Ovary (tissue), 3 donors: ENCODE measurements at regions not wholly inside any gene's neighbourhood (a gene's known extent, or its start where the extent isn't known, plus 50 kb on each side); places are given as distances from the start of the nearest gene placed in this dataset.

Source experiments
- EP300 ChIP-seq: sonication (generic); formaldehyde crosslinking; IDR thresholded peaks from one replicate; pipeline ENCODE4 v1.6.1; 2017; ENCODE audit warnings: antibody characterized with exemption
- TF ChIP-seq, protein P1 (sequence below), 3 donors: fragments of 450-650 bp in 2 of 3; fragments of 200-600 bp in 1 of 3; IDR thresholded peaks; one replicate each; pipeline versions ENCODE4 v1.5.1 to v1.8.0; 2016 to 2022; ENCODE audit warnings: antibody characterized with exemption in 3 of 3, mild to moderate bottlenecking in 1 of 3
- donor health status: DM: no; HTN: no; CAD: no.

DNA sequence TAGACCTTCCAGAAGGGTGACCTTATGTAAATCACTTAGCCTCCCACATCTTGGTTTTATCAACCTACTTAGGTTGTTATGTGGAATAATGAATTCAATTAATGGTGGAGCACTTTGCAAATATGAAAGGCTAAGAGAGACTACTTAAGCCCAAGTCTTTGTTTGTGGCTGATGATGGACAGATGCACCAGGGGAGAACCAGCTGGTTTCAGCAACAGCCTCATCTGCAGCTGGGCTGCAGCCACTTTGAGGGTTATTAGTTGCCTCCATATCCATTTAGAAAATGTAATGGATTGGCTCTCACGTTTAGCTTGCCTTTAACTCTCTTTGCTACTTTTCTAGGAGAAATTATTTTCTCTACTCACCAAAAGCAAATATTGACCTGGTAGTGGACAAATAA lies 146.6 kb downstream of the ESM1 start:
- TF ChIP-seq, protein P1, sequence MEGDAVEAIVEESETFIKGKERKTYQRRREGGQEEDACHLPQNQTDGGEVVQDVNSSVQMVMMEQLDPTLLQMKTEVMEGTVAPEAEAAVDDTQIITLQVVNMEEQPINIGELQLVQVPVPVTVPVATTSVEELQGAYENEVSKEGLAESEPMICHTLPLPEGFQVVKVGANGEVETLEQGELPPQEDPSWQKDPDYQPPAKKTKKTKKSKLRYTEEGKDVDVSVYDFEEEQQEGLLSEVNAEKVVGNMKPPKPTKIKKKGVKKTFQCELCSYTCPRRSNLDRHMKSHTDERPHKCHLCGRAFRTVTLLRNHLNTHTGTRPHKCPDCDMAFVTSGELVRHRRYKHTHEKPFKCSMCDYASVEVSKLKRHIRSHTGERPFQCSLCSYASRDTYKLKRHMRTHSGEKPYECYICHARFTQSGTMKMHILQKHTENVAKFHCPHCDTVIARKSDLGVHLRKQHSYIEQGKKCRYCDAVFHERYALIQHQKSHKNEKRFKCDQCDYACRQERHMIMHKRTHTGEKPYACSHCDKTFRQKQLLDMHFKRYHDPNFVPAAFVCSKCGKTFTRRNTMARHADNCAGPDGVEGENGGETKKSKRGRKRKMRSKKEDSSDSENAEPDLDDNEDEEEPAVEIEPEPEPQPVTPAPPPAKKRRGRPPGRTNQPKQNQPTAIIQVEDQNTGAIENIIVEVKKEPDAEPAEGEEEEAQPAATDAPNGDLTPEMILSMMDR (IDR thresholded peaks at IDR 0.05) = no peak
- no peak for TF ChIP-seq EP300
